Activated CD8-positive, alpha-beta memory T cell treated with anti-CD3 and anti-CD28 coated beads for 48 hours (primary cell): ENCODE measurements at regions not wholly inside any gene's neighbourhood (a gene's known extent, or its start where the extent isn't known, plus 50 kb on each side); places are given as distances from the start of the nearest gene placed in this dataset.
"Not testable (repeated sequence)": the region's sequence is repeated elsewhere in the genome, so short reads cannot be mapped to it uniquely, and the experiment has no call there.

ENCODE experiments used
- DNase-seq, 3 experiments: peaks; one replicate each; pipeline ENCODE4 v3.0.0-alpha.2; 2020; ENCODE audit warnings: low read depth in 2 of 3, low spot score in 2 of 3

DNA sequence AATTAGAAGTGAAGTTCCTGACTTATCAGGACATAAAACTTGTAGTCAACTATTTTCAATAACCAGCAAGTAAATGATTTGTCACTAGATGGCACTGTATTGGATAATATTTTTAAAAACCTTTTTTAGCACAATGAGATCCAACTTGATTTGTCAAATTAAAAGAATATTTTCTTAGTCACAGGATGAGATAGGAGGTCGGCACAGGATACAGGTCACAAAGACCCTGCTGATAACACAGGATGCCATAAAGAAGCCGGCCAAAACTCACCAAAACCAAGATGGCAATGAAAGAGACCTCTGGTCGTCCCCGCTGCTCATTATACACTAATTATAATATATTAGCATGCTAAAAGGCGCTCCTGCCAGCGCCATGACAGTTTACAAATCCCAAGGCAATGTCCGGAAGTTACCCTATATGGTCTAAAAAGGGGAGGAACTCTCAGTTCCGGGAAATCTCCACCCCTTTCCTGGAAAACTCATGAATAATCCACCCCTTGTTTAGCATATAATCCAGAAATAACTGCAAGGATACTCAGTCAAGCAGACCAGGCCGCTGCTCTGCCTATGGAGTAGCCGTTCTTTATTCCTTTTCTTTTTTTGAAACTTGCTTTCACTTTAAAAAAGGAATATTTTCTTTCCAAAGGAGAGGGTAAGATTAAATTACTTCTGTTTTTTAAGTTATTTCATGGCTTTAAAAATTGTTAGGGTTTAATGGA lies 255.7 kb upstream of the MKLN1 start:
- no peak for DNase-seq

DNA sequence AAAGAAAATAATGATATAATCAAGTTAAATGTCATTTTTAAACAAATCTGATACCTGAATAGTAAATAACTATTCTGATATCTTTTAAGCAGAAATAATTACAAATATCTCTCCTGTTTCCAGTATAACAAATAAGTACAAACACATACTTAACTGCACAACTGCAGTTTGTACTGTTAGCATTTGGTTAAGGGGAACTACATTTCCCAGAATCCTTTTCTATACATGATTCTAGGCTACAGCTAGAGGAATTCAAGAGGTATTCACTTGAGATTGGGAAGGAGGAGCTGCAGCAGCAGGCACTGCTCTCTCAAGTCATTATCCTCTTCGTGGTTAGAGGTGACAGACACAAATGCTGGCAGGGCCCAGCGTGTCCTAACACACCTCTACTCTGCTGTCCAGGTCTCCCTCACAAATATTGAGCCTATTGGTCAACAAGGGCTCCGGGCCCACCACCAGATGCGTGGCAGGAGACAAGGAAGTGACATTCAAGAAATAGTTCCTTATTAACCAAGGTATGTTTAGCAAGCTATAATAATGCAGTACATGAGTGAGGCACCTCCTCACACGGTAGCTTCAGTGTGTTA lies 255.1 kb upstream of the MKLN1 start:
- no peak for DNase-seq

DNA sequence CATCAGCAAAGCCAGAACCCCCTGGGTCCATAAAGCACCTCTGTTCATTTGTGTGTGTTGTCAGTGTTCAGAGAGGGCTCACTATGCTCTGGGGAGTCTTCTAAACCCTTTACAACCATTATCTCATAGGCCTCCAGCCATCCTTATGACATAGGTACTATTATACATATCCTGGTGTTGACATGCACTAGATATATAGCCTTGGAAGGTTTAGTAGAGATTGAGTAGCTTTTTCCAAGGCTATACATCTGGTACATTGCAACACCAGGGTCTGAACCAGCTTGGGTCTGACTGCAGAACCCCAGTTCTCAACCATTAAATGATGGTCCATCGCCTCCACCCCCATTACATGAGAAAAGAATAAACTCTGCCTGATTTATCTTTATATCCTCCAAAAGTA lies 253.6 kb upstream of the MKLN1 start:
- DNase-seq, result no peak

DNA sequence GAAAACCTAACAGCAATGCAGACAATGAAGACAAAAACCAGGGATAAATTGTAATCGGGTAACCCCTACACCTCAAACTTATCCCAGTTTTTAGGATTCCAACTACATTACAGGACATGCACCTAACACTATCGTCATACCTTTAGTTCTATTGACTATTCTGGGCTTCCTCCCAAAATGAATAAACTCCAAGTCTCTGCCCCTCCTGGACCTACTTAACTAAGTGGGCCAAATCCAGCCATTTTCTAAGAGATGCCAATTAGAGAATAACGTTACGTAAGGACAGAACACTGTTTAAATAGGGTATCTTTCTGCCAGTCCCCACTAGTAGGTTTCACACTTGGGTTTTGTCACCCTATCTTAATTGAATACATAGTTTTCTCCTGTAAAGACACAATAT lies 253.1 kb upstream of the MKLN1 start:
- DNase-seq, result no peak

DNA sequence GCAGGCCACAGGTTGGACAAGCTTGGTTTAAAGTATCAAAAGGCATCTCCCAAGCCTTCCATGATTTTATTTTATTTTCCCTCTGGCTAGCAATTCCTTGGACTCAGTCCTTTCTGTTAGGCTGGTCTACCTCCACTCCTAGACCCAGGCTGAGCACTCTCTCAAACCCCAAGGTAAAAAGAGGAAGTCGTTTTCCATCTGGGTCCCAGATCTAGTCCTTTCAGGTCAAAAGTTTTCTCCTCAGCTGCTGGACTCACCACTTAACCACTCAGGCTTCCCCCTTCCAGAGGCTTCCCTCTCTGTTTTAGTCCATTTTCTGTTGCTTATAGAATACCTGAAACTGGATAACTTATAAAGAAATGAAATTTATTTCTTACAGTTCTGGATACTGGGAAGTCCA lies 252.3 kb upstream of the MKLN1 start:
- DNase-seq, result no peak

DNA sequence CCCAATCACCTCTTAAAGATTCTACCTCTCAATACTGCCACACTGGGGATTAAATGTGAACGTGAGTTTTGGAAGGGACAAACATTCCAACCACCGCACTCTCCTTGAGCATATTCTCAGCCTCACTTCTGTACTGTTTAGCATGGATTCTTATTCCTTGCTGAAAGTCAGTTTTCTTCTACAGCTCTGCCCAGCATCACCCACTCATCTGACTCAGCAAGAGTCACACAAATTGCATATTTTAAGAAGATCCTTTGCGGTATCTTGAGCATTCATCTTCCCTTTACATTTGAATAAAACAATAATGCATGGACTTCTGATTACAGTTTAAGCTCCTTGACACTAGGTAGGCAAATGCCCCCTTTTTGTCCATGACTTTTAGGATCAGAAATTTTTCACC lies 251.6 kb upstream of the MKLN1 start:
- no peak for DNase-seq

DNA sequence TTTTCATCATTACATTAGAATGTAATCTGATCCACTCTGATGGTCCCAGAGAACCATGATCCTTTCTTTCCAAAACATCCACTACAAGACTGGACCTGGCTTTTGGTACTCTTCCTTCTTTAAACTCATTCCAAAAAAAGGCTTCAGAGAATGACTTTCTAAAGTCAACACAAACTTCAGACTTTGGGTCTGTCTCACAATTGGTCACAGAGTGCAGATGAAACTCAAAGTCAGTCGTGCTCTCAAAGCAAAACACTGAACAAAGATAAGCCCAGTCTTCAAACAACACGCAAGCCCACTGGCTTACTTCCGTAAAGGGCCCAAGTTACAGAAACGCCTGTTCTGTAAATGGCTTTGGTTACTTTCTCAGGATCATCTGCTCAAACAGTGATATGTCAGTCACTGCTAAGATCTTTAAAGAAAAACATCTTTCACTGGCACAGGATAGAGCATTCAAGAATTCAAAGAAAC lies 250.9 kb upstream of the MKLN1 start:
- no peak for DNase-seq

DNA sequence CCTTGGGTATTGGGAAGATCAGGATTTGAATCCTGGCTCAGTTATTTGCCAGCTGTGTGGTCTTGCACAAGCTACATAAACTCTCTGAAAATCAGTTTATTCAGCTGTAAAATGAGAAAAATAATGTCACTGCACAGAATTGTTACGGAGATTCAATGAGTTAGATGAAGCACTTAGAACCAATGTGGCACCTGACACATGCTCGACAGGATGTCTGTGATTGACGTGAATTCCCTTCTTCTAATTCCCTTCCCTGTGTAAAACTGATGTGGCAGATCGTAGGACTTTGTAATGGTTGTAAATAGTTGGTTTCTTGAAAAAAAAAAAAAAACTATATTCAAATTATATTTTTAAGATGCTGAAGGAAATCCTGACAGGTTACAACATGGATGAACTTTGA lies 249.9 kb upstream of the MKLN1 start:
- no peak for DNase-seq

DNA sequence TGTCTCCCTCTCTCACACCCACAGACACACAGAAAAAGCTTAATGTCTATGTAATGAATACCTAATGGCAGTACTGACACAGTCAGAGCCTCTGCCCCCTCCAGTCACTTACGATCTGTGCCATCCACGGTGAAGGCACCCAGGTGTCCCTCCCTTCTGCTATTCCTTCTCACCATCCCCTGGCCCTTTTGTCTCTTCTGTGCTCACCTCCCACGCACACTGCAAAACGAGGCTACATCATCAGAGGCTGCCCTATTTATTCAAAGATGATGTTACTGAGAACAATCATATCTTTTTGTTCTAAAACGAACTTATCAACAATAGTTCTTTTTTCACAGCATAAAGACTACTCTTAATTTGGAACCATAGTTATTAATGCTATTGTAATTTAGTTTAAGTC lies 246.9 kb upstream of the MKLN1 start:
- DNase-seq, result no peak

DNA sequence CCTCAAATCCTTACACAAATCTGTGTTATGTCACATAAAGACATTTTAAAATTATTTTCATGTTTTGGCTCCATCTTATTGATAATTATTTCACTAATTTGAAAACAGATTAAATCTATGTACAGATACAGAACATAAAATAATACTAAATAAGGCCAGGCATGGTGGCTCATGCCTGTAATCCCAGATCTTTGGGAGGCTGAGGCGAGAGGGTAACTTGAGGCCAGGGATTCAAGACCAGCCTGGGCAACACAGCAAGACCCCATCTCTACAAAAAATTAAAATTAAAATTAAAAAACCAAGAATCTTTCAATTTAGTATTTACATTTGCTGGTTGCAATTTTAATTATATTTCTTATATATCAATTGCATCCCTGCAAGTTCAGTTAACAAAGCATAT lies 246.4 kb upstream of the MKLN1 start:
- DNase-seq, result no peak

DNA sequence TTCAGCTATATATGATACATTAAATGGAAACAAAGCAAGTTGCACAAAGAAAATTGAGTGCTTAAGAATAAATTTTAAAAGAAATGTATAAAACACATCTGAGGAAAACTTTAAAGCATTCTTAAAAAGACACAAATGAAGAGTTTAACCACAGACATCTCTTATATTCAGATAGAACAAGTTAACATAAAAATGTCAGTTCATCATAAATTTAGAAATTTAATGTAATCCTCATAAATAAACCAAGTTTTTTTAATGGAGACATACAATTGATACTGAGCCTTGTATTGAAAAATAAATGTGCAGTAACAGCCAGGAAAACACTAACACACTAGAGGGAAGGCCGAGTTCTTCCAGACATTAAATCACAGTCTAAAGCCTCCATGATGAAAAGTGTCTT lies 243.9 kb upstream of the MKLN1 start:
- DNase-seq, result no peak

DNA sequence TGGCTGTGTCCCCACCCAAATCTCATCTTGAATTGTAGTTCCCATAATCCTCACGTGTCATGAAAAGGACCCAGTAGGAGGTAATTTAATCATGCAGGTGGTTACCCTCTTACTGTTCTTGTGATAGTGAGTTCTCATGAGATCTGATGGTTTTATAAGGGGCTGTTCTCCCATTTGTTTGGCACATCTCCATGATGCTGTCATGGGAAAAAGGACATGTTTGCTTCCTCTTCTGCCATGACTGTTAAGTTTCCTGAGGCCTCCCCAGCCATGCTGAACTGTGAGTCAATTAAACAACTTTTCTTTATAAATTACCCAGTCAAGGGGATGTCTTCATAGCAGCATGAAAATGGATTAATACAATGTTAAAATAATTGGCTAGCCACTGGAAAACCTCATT lies 243.3 kb upstream of the MKLN1 start:
- DNase-seq, result not testable (repeated sequence)

DNA sequence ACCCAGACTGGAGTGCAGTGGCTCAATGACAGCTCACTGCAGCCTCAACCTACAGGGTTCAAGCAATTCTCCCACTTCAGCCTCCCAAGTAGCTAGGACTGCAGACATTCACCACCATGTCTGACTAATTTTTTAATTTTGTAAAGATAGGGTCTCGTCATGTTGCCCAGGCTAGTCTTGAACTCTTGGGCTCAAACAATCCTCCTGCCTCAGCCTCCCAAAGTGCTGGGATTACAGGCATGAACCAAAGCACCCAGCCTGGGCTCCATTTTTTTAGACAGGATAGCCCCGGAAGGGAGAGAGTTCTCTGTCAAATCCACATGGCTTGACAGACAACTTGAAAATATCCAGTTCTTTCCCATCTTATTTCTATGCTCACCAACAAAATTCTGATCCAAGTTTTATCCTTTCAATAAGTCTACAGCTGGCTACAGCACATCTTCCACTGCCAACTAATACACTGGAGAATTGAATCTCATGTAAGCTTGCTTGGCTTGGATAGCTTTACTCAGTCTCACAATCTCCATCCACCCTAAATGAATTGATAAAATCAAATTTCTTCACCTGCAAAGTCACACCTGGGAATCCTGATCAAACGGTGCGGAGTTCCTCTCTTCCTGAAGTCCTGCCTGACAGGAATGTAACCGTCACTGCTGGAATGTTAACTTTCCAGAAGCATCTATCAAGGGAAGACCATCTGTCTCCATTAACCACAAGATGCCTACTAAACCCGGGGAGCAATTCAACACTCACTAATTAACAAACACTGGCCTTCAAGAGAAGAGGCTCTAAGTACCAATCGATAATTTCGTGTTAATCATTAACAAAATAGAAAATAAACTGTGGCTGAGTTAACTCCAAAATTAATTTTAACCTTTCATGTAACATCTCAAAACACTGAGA lies 239.7 kb upstream of the MKLN1 start:
- DNase-seq, result no peak

DNA sequence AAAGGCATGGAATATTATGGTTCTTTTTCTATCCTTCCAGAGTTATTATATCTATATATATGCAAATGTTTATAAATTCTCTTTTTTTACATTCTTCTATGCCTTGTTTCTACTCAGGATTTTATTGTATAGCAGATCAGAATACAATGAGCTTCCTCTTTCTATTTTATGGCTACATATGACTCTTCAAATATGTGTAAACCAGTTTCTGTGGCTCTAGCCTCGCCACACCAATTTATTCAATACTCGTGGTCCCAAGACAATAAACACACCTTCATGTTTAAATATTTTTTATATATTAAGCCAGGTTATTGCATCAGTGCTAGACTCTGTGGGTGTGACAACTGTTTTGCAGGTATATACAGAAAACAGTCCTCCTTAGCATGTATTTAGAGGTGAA lies 237.5 kb upstream of the MKLN1 start:
- no peak for DNase-seq

DNA sequence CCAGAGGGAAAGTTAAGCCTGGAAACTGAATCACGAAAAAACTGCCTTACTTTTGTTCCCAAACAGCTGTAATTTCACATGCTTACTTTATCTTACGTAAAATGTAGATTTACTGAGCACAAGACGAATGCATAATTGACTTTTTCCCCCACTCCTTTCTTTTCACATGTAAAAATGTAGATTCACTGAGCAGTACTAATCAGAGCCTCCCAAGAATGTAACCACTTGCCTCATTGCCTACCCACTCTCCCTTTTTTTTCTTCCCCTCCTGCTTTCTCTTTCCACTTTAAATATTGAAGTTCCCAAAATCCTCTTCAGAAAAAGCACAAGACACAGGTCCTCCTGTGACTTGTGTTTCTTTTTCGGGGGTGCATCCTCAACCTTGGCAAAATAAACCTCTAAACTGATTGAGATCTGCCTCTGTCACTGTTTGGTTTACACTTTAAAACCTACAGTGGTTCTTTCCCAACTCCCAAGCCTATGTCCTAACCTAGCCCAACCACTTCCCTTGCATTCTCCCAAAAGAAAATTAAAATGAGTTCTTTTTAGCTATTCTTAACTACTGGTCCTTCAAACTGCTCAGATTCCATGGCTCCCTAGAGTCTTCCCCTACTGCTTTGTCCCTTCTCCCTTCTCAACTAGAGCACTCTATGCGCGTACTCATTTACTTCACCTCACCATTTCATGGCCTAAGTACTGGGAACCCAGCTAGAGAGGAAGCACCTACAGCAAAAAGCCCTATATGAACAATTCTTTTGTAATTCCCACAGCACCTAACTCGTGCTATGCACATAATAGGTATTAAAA lies 236.6 kb upstream of the MKLN1 start:
- DNase-seq, result no peak

DNA sequence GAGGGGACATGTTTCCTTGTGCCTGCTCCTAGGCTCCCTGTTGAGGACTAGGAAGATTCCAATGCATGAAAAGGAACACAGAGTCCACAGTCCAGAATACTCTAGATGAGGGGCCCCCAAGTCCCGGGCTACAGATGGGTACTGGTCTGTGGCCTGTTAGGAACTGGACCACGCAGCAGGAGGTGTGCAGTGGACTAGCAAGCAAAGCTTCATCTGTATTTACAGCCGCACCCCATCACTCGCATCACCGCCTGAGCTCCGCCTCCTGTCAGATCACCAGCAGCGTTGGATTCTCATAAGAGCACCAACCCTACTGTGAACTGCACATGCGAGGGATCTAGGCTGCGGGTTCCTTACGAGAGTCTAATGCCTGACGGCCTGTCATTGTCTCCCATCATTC lies 233.0 kb upstream of the MKLN1 start:
- no peak for DNase-seq

DNA sequence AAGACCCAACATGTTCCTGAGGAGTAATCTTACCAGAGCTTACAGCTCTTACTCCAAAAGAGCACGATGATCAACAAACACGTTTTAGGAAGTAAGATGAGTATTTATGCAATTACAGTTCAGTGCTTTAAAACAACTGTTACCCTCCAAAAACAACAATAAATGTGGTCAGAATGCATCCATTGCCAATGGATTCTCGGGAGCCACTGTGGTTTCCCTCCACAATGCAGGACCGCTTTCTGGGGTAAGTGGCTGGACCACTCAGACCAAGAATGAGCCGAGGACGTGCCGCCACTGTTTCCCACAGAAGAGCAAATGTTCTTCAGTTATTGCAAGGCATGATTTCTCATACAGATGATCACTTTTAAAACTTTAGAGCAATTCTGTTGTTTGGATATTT lies 232.3 kb upstream of the MKLN1 start:
- no peak for DNase-seq

DNA sequence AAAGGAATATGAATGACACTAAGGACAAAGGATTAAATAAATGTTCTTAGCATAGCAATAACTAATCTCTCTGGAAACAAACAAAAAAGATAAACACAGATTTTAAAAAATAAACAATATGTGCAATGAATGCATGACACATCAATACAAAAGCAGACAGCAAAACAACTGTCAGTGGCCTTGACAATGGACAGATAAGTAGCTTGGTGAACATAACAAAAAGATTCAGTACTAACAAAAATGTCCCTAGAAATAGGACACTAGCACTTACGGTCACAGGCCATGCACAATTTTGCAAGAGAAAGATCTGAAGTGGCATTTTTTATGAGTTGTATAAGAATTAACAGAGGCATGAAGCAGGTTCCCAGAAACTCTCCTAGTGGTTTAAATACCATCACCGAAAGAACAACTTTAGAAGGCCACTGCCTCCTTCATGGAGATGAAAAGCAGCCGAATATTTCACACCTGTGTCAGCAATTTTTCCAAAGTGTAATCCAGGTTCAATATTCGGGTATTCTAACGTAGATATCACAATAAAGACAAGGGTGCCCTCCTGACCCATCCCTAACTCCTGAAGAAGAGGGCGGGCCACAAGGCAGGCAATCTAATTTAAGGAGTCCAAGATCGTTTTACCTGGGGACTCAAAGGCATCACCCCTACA lies 231.3 kb upstream of the MKLN1 start:
- DNase-seq, result no peak

DNA sequence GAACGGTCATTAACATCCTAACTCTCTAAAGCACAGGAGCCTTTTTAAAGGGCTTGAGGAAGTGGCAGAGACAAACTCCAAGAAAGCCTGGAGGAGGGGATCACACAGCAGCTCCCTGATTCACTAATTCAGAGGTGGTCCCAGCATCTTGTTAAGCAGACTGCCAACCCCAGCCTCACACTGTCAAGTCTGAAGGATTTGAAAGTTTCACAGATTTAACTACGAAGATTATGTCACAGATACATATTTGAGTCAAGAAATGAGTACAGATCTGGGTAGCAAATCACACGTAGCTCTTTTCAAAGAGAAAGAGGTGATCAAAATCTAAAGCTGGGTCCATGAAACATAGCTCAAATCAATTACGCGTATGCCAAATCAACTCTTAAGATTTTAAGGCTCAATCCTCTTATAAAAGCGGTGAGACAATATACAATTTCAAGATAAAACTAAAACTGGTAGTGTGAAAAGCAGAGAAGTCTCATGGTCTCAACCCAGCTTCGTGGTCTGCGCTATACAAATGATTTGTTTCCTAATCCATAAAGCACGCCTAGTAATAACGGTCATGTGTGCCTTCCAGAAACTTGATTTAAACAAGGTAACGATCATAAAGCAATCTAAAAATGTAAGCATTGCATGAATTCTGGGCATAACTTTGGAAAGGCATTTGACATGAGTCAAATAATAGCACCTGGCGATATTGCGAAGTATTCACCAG lies 229.9 kb upstream of the MKLN1 start:
- DNase-seq, result no peak

DNA sequence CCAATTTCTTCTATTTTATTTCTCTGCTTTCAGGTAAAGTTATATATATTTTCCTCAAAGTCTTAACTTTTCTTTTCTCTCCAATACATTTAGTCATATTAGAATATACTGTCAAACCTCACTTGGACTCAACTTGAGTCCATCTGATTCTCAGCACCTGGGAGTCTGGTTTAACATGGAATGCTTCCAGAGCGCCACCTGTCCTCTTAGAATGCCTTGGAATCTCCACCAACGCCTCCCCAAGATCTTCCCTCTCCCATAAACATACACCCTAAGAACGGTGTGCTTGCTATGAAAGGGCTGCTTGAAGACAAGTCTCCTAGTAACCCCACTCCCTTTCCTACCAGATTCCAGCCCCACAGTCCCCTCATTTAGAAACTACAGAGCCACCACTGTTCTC lies 229.1 kb upstream of the MKLN1 start:
- no peak for DNase-seq
